Spleen (tissue), 7 donors: ENCODE measurements at regions not wholly inside any gene's neighbourhood (a gene's known extent, or its start where the extent isn't known, plus 50 kb on each side); places are given as distances from the start of the nearest gene placed in this dataset.

ENCODE experiments used
- CTCF ChIP-seq, 11 experiments: fragments of 200-600 bp in 7 of 11; fragments of 450-650 bp in 4 of 11; sonication (generic) in 4 of 11; IDR thresholded peaks in 8 of 11; conservative IDR thresholded peaks in 3 of 11; 1 replicate in 7 of 11; 2 replicates in 4 of 11; pipeline versions ENCODE4 v1.4.0 to v1.8.0; 2016 to 2021; ENCODE audit warnings: antibody characterized with exemption in 11 of 11, inconsistent platforms in 4 of 11, mild to moderate bottlenecking in 1 of 11
- POLR2A ChIP-seq, 3 donors: fragments of 450-650 bp; IDR thresholded peaks; one replicate each; pipeline ENCODE4 v1.5.1; 2017; ENCODE audit warnings: antibody characterized with exemption in 3 of 3, mild to moderate bottlenecking in 1 of 3
- POLR2AphosphoS5 ChIP-seq, 3 donors: sonication (generic); formaldehyde crosslinking; IDR thresholded peaks; one replicate each; pipeline ENCODE4 v1.5.1; 2017; ENCODE audit warnings: antibody characterized with exemption in 3 of 3
- donor health status: DM: no; HTN: no; CAD: no; lungs with moderate emphysema.
- donor health status: DM: no; HTN: no; CAD: no.
- donor health status: DM: no; HTN: no; CAD: no.

GRCh38 chr4:100340512-100341485 lies 150.5 kb upstream of the DDIT4L start:
- no peak for TF ChIP-seq POLR2AphosphoS5 (IDR thresholded peaks at IDR 0.05)
- no peak for TF ChIP-seq CTCF (IDR thresholded peaks at IDR 0.05 in 8 of 11, conservative IDR thresholded peaks at IDR 0.05 in 3 of 11)
- no peak for TF ChIP-seq POLR2A (IDR thresholded peaks at IDR 0.05)
